K562 (cell line): ENCODE measurements at regions not wholly inside any gene's neighbourhood (a gene's known extent, or its start where the extent isn't known, plus 50 kb on each side); places are given as distances from the start of the nearest gene placed in this dataset.

Experiments
- CEBPG ChIP-seq, 3 experiments: fragments of 200-800 bp in 1 of 3; sonication (Bioruptor generic) in 1 of 3; sonication (generic) in 1 of 3; formaldehyde crosslinking in 1 of 3; IDR thresholded peaks in 2 of 3; conservative IDR thresholded peaks in 1 of 3; 2 replicates each; pipeline versions ENCODE4 v1.6.1 to v1.8.0; 2016 to 2022; ENCODE audit warnings: missing compliant biosample characterization in 2 of 3, missing genetic modification characterization in 2 of 3, mild to moderate bottlenecking in 1 of 3, missing genetic modification reagents in 1 of 3
- CEBPZ ChIP-seq: fragments of 150-350 bp; IDR thresholded peaks from 2 replicates; pipeline ENCODE4 v1.6.1; 2014; ENCODE audit warnings: low read depth, mild to moderate bottlenecking, low read length, borderline replicate concordance
- EWSR1 ChIP-seq: fragments of 450-650 bp; IDR thresholded peaks from 2 replicates; pipeline ENCODE4 v1.6.1; 2018; ENCODE audit warnings: borderline replicate concordance, mild to moderate bottlenecking, low read depth, moderate library complexity; ENCODE audit not compliant: partially characterized antibody
- FOXM1 ChIP-seq, 2 experiments: fragments of 450-650 bp in 1 of 2; sonication (generic) in 1 of 2; formaldehyde crosslinking in 1 of 2; IDR thresholded peaks; 2 replicates each; pipeline versions ENCODE4 v1.6.1 to v1.9.0; 2017 to 2022; ENCODE audit warnings: low read depth in 2 of 2, mild to moderate bottlenecking in 2 of 2, missing genetic modification reagents in 1 of 2, moderate library complexity in 1 of 2
- HDAC1 ChIP-seq, 2 experiments: fragments of 450-650 bp; IDR thresholded peaks; 2 replicates each; pipeline ENCODE4 v1.6.1; 2016 to 2017; ENCODE audit warnings: inconsistent platforms in 1 of 2, mild to moderate bottlenecking in 1 of 2, moderate library complexity in 1 of 2
- JUN ChIP-seq, 2 experiments: sonication (generic) in 1 of 2; formaldehyde crosslinking in 1 of 2; IDR thresholded peaks; 2 replicates each; pipeline versions ENCODE4 v1.6.1 to v1.8.0; 2012 to 2022; ENCODE audit warnings: borderline replicate concordance in 2 of 2, mild to moderate bottlenecking in 2 of 2, improper control_type of control experiment in 1 of 2, low read depth in 1 of 2, low read length in 1 of 2, missing genetic modification reagents in 1 of 2
- KAT8 ChIP-seq: fragments of 450-650 bp; IDR thresholded peaks from 2 replicates; pipeline ENCODE4 v1.6.1; 2016; ENCODE audit warnings: low read depth, mild to moderate bottlenecking
- MAFG ChIP-seq: fragments of 450-650 bp; conservative IDR thresholded peaks from 2 replicates; pipeline ENCODE4 v1.6.1; 2016; ENCODE audit warnings: missing genetic modification characterization, missing compliant biosample characterization
- RHOXF2B ChIP-seq: fragments of 250-450 bp; sonication (Bioruptor Pico); conservative IDR thresholded peaks from 2 replicates; pipeline ENCODE4 v1.5.1; 2021
- ZC3H11A ChIP-seq: IDR thresholded peaks from 2 replicates; pipeline ENCODE4 v1.6.1; 2012; ENCODE audit warnings: low read depth, low read length, improper control_type of control experiment
- ZEB2 ChIP-seq: fragments of 450-650 bp; IDR thresholded peaks from 2 replicates; pipeline ENCODE4 v1.6.1; 2016
- ZNF12 ChIP-seq: sonication (generic); formaldehyde crosslinking; IDR thresholded peaks from 2 replicates; pipeline ENCODE4 v1.4.0; 2020; ENCODE audit warnings: mild to moderate bottlenecking, missing genetic modification reagents
- ZNF280B ChIP-seq: fragments of 250-450 bp; sonication (Bioruptor Pico); IDR thresholded peaks from 2 replicates; pipeline ENCODE4 v1.5.1; 2021; ENCODE audit warnings: mild to moderate bottlenecking
- ZNF584 ChIP-seq: fragments of 200-800 bp; sonication (Bioruptor generic); IDR thresholded peaks from 2 replicates; pipeline ENCODE4 v1.6.1; 2016; ENCODE audit warnings: low read depth, mild to moderate bottlenecking, missing genetic modification characterization, missing compliant biosample characterization
- TF ChIP-seq, protein P1 (sequence below): fragments of 450-650 bp; IDR thresholded peaks from 2 replicates; pipeline ENCODE4 v1.6.1; 2017; ENCODE audit warnings: mild to moderate bottlenecking, moderate library complexity
- TF ChIP-seq, protein P2 (sequence below): fragments of 150-350 bp; conservative IDR thresholded peaks from 2 replicates; pipeline ENCODE4 v1.6.1; 2014; ENCODE audit warnings: low read length

DNA sequence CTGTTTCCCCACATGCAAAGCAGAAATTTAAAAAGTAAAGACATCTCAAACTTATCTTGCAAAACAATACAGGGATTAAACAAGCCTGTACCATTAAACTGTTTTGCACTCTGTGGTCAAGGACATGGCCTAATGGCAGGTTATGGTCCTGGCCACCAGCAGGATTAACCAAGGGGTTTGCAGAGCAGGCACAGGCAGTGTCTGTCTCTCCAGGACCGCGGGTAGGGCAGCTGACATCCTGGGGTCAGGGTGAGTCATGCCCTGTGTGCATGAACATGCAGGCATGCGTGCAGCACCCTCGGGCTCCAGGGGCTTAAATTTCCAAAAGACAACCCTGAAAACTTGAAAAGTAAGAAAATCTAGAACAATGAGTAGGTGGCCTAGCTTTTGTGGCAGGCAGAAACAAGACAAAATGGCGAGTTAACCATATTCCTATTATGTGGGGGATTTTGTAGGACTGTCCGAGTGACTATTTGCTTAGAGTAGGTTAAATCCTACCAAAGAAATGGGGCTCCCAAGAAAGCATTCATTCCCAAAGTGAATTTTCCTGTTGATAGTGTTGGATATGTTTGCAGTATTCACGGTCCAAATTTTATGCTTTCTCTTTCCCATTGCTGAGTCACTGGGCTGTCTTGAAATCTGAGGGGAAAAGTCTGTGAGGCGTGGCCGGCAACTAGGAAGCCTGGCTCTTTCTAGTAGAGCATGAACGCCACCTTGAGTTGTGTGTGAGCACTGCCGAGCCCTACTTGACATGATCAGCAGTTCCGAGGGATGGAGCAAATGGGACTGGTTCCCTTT is 158.4 kb upstream of the FAM20A start (continued):
- TF ChIP-seq, protein P1, sequence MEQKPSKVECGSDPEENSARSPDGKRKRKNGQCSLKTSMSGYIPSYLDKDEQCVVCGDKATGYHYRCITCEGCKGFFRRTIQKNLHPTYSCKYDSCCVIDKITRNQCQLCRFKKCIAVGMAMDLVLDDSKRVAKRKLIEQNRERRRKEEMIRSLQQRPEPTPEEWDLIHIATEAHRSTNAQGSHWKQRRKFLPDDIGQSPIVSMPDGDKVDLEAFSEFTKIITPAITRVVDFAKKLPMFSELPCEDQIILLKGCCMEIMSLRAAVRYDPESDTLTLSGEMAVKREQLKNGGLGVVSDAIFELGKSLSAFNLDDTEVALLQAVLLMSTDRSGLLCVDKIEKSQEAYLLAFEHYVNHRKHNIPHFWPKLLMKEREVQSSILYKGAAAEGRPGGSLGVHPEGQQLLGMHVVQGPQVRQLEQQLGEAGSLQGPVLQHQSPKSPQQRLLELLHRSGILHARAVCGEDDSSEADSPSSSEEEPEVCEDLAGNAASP: no peak
- TF ChIP-seq EWSR1 (no peak), ZNF280B (CRISPR knock-in tag) (no peak), FOXM1 (IDR thresholded peaks at IDR 0.05; ENCODE audit: low read depth) (no peak), FOXM1 (CRISPR knock-in tag; IDR thresholded peaks at IDR 0.05; ENCODE audit: low read depth) (no peak), MAFG (tag) (peak; percentile 93), ZNF584 (CRISPR knock-in tag) (no peak), ZNF12 (CRISPR knock-in tag) (no peak), ZEB2 (no peak), HDAC1 (IDR thresholded peaks at IDR 0.05) (0 out of 4 replicates have a peak, but pooled peaks of 1 of the 2 experiments have one; percentile 35), CEBPZ (no peak), JUN (IDR thresholded peaks at IDR 0.05; ENCODE audit: borderline replicate concordance, low read depth, low read length) (peak; percentile 79), JUN (CRISPR knock-in tag; IDR thresholded peaks at IDR 0.05; ENCODE audit: borderline replicate concordance) (no peak), ZC3H11A (no peak), RHOXF2B (CRISPR knock-in tag) (no peak), KAT8 (no peak), CEBPG (CRISPR knock-in tag; IDR thresholded peaks at IDR 0.05) (no peak), CEBPG (tag; conservative IDR thresholded peaks at IDR 0.05 in 1 of 2, IDR thresholded peaks at IDR 0.05 in 1 of 2) (no peak)
- TF ChIP-seq, protein P2, sequence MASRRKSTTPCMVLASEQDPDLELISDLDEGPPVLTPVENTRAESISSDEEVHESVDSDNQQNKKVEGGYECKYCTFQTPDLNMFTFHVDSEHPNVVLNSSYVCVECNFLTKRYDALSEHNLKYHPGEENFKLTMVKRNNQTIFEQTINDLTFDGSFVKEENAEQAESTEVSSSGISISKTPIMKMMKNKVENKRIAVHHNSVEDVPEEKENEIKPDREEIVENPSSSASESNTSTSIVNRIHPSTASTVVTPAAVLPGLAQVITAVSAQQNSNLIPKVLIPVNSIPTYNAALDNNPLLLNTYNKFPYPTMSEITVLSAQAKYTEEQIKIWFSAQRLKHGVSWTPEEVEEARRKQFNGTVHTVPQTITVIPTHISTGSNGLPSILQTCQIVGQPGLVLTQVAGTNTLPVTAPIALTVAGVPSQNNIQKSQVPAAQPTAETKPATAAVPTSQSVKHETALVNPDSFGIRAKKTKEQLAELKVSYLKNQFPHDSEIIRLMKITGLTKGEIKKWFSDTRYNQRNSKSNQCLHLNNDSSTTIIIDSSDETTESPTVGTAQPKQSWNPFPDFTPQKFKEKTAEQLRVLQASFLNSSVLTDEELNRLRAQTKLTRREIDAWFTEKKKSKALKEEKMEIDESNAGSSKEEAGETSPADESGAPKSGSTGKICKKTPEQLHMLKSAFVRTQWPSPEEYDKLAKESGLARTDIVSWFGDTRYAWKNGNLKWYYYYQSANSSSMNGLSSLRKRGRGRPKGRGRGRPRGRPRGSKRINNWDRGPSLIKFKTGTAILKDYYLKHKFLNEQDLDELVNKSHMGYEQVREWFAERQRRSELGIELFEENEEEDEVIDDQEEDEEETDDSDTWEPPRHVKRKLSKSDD: no peak
